HL-60 (cell line): ENCODE measurements at regions not wholly inside any gene's neighbourhood (a gene's known extent, or its start where the extent isn't known, plus 50 kb on each side); places are given as distances from the start of the nearest gene placed in this dataset.

Experiments used
- DNase-seq, 2 experiments: peaks; one replicate each; pipeline ENCODE4 v3.0.0-alpha.2; 2010 to 2020; ENCODE audit warnings: low read depth in 1 of 2, low spot score in 1 of 2
- H3K27ac ChIP-seq: fragments of 250-450 bp; sonication (Bioruptor Pico); replicated peaks from 2 replicates; pipeline ENCODE4 v1.5.1; 2020; ENCODE audit warnings: mild to moderate bottlenecking, moderate library complexity
- H3K27me3 ChIP-seq: fragments of 250-450 bp; sonication (Bioruptor Pico); 2 replicates; pipeline ENCODE4 v1.5.1; 2021; ENCODE audit warnings: mild to moderate bottlenecking, moderate library complexity; ENCODE audit not compliant: insufficient read depth, poor library complexity, severe bottlenecking
- H3K4me3 ChIP-seq: replicated peaks from 2 replicates; pipeline ENCODE4 v1.5.1; 2011; ENCODE audit warnings: mild to moderate bottlenecking, control low read depth, low read length; ENCODE audit not compliant: insufficient read depth
- GABPA ChIP-seq: IDR thresholded peaks from 2 replicates; pipeline ENCODE4 v1.6.1; 2012; ENCODE audit warnings: low read depth
- POLR2AphosphoS5 ChIP-seq: IDR thresholded peaks from 2 replicates; pipeline ENCODE4 v1.6.1; 2012; ENCODE audit warnings: low read depth
- SPI1 ChIP-seq: IDR thresholded peaks from 2 replicates; pipeline ENCODE4 v1.6.1; 2012; ENCODE audit warnings: low read depth, mild to moderate bottlenecking, borderline replicate concordance
- TF ChIP-seq, protein P1 (sequence below): IDR thresholded peaks from one replicate; pipeline ENCODE4 v1.5.1; 2011; ENCODE audit warnings: low read length, control low read depth, inconsistent platforms; ENCODE audit not compliant: insufficient read depth
- TF ChIP-seq, protein P2 (sequence below): IDR thresholded peaks from 2 replicates; pipeline ENCODE4 v1.6.1; 2012; ENCODE audit warnings: low read depth; ENCODE audit not compliant: insufficient replicate concordance

DNA sequence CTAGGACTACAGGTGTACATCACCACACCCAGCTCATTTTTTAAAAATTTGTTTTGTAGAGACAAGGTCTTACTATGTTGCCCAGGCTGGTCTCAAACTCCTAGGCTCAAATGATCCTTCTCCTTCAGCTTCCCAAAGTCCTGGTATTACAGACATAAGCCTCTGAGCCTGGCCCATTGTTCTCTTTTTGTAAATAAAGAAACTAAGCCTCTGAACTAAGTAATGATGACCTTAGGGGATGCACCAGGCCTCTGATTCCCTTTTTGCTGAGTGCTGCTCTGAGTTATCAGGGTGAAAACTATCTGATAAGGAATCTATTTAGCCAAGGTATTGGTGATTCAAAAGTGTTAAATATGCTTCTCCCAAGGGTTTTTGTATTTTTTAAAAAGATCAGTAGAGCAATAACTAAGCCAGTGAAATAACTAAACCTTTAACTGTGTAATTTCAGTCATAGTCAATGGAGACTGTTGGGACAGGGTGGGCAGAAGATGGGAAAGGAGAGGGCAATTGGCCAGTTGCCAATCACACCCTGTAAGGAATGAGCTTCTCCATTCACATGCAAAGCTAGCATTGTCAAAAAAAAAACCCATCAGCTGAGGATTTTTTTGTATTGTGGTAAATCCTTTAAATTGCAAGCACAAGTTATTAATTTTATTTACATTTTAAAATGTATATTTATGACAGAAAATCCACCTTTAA, 194.8 kb upstream of the PFN2 start:
- DNase-seq = no peak
- TF ChIP-seq GABPA = no peak
- no peak for TF ChIP-seq POLR2AphosphoS5
- TF ChIP-seq, protein P1, sequence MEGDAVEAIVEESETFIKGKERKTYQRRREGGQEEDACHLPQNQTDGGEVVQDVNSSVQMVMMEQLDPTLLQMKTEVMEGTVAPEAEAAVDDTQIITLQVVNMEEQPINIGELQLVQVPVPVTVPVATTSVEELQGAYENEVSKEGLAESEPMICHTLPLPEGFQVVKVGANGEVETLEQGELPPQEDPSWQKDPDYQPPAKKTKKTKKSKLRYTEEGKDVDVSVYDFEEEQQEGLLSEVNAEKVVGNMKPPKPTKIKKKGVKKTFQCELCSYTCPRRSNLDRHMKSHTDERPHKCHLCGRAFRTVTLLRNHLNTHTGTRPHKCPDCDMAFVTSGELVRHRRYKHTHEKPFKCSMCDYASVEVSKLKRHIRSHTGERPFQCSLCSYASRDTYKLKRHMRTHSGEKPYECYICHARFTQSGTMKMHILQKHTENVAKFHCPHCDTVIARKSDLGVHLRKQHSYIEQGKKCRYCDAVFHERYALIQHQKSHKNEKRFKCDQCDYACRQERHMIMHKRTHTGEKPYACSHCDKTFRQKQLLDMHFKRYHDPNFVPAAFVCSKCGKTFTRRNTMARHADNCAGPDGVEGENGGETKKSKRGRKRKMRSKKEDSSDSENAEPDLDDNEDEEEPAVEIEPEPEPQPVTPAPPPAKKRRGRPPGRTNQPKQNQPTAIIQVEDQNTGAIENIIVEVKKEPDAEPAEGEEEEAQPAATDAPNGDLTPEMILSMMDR = no peak
- TF ChIP-seq, protein P2, sequence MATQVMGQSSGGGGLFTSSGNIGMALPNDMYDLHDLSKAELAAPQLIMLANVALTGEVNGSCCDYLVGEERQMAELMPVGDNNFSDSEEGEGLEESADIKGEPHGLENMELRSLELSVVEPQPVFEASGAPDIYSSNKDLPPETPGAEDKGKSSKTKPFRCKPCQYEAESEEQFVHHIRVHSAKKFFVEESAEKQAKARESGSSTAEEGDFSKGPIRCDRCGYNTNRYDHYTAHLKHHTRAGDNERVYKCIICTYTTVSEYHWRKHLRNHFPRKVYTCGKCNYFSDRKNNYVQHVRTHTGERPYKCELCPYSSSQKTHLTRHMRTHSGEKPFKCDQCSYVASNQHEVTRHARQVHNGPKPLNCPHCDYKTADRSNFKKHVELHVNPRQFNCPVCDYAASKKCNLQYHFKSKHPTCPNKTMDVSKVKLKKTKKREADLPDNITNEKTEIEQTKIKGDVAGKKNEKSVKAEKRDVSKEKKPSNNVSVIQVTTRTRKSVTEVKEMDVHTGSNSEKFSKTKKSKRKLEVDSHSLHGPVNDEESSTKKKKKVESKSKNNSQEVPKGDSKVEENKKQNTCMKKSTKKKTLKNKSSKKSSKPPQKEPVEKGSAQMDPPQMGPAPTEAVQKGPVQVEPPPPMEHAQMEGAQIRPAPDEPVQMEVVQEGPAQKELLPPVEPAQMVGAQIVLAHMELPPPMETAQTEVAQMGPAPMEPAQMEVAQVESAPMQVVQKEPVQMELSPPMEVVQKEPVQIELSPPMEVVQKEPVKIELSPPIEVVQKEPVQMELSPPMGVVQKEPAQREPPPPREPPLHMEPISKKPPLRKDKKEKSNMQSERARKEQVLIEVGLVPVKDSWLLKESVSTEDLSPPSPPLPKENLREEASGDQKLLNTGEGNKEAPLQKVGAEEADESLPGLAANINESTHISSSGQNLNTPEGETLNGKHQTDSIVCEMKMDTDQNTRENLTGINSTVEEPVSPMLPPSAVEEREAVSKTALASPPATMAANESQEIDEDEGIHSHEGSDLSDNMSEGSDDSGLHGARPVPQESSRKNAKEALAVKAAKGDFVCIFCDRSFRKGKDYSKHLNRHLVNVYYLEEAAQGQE = no peak
- no peak for TF ChIP-seq SPI1
- Histone ChIP-seq H3K27me3 (no peaks in the 10 kb centered on the region), H3K4me3 (no peak overlapping the region), H3K27ac (no peak overlapping the region)

DNA sequence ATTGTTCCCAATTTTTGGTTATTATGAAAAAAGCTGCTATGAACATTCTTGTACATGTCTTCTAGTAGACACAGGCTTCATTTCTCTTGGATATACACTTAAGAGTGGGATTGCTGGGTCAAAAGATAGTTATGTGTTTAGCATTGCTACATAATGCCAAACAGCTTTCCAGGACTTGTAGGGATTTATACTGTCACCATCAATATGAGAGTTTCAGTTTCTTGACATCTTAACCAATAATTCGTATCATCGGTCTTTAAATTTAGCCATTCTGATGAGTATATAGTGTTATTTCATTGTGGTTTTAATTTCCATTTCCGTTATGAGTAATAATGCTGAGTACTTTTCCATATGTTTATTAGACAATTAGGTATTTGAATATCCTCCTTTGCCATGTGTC, 190.3 kb upstream of the PFN2 start:
- H3K4me3 ChIP-seq = no peak overlapping the region
- TF ChIP-seq GABPA (no peak), SPI1 (no peak), POLR2AphosphoS5 (no peak)
- TF ChIP-seq, protein P2 = no peak
- TF ChIP-seq, protein P1 = no peak
- H3K27ac ChIP-seq = no peak overlapping the region
- DNase-seq = no peak
- no peaks in the 10 kb centered on the region for H3K27me3 ChIP-seq

DNA sequence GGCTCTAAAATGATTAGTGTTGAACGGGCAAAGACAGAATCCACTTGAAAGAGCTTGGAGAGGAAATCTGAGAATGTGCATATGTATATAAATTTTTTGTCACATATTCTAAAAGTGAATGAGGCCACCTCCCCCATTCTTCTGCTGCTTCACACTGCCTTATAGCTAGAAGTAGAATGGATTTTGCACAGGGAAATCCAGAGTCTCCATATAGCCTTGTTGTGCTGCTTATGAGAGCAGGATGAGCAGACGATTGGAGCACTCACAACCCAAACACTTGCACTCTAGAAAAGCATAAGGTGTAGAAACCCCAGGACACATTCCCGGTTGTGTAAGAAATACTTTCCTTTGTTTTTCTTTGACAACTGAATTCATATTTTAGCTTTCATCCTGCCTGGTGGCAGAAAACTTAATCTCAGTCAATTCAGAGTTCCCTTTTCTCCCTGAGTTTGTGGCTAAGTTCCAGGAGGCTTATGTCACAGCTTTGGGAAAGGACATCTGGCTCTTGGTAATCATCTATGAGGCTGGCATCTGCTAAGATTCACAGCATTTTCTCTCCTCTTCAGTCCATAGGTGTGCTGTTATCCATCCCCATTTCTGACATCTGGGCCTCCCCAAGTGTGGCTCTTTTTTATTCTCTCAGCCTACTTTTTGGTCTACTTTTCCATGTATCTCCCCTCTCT, 188.4 kb upstream of the PFN2 start:
- no peak overlapping the region for H3K4me3 ChIP-seq
- H3K27ac ChIP-seq = no peak overlapping the region
- DNase-seq = no peak
- H3K27me3 ChIP-seq = peaks cover 3% of the 10 kb centered on the region
- TF ChIP-seq, protein P2 = no peak
- TF ChIP-seq, protein P1 = no peak
- no peak for TF ChIP-seq GABPA
- TF ChIP-seq POLR2AphosphoS5 = no peak
- no peak for TF ChIP-seq SPI1
